ENCODE measurements at regions not wholly inside any gene's neighbourhood (a gene's known extent, or its start where the extent isn't known, plus 50 kb on each side); places are given as distances from the start of the nearest gene placed in this dataset.

GRCh38 chr4:180900781-180901180, 1342.4 kb upstream of the TENM3 start:
- TF ChIP-seq, protein P1, sequence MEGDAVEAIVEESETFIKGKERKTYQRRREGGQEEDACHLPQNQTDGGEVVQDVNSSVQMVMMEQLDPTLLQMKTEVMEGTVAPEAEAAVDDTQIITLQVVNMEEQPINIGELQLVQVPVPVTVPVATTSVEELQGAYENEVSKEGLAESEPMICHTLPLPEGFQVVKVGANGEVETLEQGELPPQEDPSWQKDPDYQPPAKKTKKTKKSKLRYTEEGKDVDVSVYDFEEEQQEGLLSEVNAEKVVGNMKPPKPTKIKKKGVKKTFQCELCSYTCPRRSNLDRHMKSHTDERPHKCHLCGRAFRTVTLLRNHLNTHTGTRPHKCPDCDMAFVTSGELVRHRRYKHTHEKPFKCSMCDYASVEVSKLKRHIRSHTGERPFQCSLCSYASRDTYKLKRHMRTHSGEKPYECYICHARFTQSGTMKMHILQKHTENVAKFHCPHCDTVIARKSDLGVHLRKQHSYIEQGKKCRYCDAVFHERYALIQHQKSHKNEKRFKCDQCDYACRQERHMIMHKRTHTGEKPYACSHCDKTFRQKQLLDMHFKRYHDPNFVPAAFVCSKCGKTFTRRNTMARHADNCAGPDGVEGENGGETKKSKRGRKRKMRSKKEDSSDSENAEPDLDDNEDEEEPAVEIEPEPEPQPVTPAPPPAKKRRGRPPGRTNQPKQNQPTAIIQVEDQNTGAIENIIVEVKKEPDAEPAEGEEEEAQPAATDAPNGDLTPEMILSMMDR (IDR thresholded peaks at IDR 0.05 in 4 of 5, conservative IDR thresholded peaks at IDR 0.05 in 1 of 5): no peak
- TF ChIP-seq POLR2A (IDR thresholded peaks at IDR 0.05): no peak

Measured in gastrocnemius medialis (tissue), 4 donors.